Trophoblast cell (in vitro differentiated cells and primary cell): ENCODE measurements at regions not wholly inside any gene's neighbourhood (a gene's known extent, or its start where the extent isn't known, plus 50 kb on each side); places are given as distances from the start of the nearest gene placed in this dataset.
"Not testable (repeated sequence)": the region's sequence is repeated elsewhere in the genome, so short reads cannot be mapped to it uniquely, and the experiment has no call there.

ENCODE experiments used
- DNase-seq, 2 donors: peaks; one replicate each; pipeline ENCODE4 v3.0.0-alpha.2; 2016
- H2AFZ ChIP-seq: 2 replicates; pipeline ENCODE4 v1.6.1; 2013; ENCODE audit warnings: low read length, moderate library complexity, mild to moderate bottlenecking; ENCODE audit not compliant: insufficient read depth, poor library complexity
- H2AK5ac ChIP-seq: 2 replicates; pipeline ENCODE4 v1.6.1; 2013; ENCODE audit warnings: mild to moderate bottlenecking, low read length
- H2BK120ac ChIP-seq: 2 replicates; pipeline ENCODE4 v1.6.1; 2013; ENCODE audit warnings: low read length, mild to moderate bottlenecking, moderate library complexity; ENCODE audit not compliant: insufficient read depth, poor library complexity
- H2BK12ac ChIP-seq: 2 replicates; pipeline ENCODE4 v1.6.1; 2013; ENCODE audit warnings: mild to moderate bottlenecking, low read length, moderate library complexity
- H2BK5ac ChIP-seq: 2 replicates; pipeline ENCODE4 v1.6.1; 2013; ENCODE audit warnings: low read length, low read depth, moderate library complexity, mild to moderate bottlenecking; ENCODE audit not compliant: poor library complexity
- H3K14ac ChIP-seq: 2 replicates; pipeline ENCODE4 v1.6.1; 2013; ENCODE audit warnings: mild to moderate bottlenecking, low read length
- H3K18ac ChIP-seq: 2 replicates; pipeline ENCODE4 v1.6.1; 2013; ENCODE audit warnings: mild to moderate bottlenecking, low read length
- H3K23ac ChIP-seq: 2 replicates; pipeline ENCODE4 v1.6.1; 2013; ENCODE audit warnings: low read length
- H3K27ac ChIP-seq: 2 replicates; pipeline ENCODE4 v1.5.1; 2013; ENCODE audit warnings: low read depth, mild to moderate bottlenecking, inconsistent platforms, low read length, moderate library complexity
- H3K27me3 ChIP-seq: 2 replicates; pipeline ENCODE4 v1.6.1; 2013; ENCODE audit warnings: inconsistent platforms, mild to moderate bottlenecking, low read length, moderate library complexity; ENCODE audit not compliant: insufficient read depth
- H3K36me3 ChIP-seq, 2 experiments: 1 replicate in 1 of 2; 2 replicates in 1 of 2; pipeline ENCODE4 v1.6.1; 2013; ENCODE audit warnings: low read length in 2 of 2, mild to moderate bottlenecking in 2 of 2, moderate library complexity in 1 of 2; ENCODE audit not compliant: insufficient read depth in 2 of 2, control insufficient read depth in 1 of 2
- H3K4ac ChIP-seq: 2 replicates; pipeline ENCODE4 v1.6.1; 2013; ENCODE audit warnings: low read depth, mild to moderate bottlenecking, low read length, moderate library complexity
- H3K4me1 ChIP-seq, 2 experiments: 1 replicate in 1 of 2; 2 replicates in 1 of 2; pipeline ENCODE4 v1.6.1; 2013; ENCODE audit warnings: low read length in 2 of 2, mild to moderate bottlenecking in 2 of 2, moderate library complexity in 1 of 2; ENCODE audit not compliant: insufficient read depth in 2 of 2, control insufficient read depth in 1 of 2
- H3K4me2 ChIP-seq: 2 replicates; pipeline ENCODE4 v1.6.1; 2013; ENCODE audit warnings: inconsistent platforms, mild to moderate bottlenecking, low read length, moderate library complexity
- H3K4me3 ChIP-seq: 2 replicates; pipeline ENCODE4 v1.5.1; 2013; ENCODE audit warnings: mild to moderate bottlenecking, low read depth, low read length, inconsistent platforms
- H3K79me1 ChIP-seq: one replicate; pipeline ENCODE4 v1.6.1; 2013; ENCODE audit warnings: low read length
- H3K79me2 ChIP-seq: 2 replicates; pipeline ENCODE4 v1.6.1; 2013; ENCODE audit warnings: low read length, mild to moderate bottlenecking; ENCODE audit not compliant: control insufficient read depth, insufficient read depth, poor library complexity
- H3K9ac ChIP-seq: 2 replicates; pipeline ENCODE4 v1.6.1; 2013; ENCODE audit warnings: mild to moderate bottlenecking, low read length
- H3K9me3 ChIP-seq: 2 replicates; pipeline ENCODE4 v1.6.1; 2013; ENCODE audit warnings: low read depth, mild to moderate bottlenecking, control low read depth, inconsistent platforms, low read length; ENCODE audit not compliant: insufficient read depth
- H4K12ac ChIP-seq: 2 replicates; pipeline ENCODE4 v1.6.1; 2013; ENCODE audit warnings: low read depth, mild to moderate bottlenecking, low read length, moderate library complexity
- H4K8ac ChIP-seq: 2 replicates; pipeline ENCODE4 v1.6.1; 2013; ENCODE audit warnings: low read depth, mild to moderate bottlenecking, low read length, moderate library complexity
- H4K91ac ChIP-seq: one replicate; pipeline ENCODE4 v1.6.1; 2013; ENCODE audit warnings: low read depth, mild to moderate bottlenecking, low read length, moderate library complexity
- WGBS: extraction: QIAGEN DNeasy Blood & Tissue Kit; methylation state at CpG from one replicate; pipeline ENCODE4 v1.1.7; 2013; ENCODE audit warnings: missing lambda C conversion rate; ENCODE audit not compliant: insufficient read length, insufficient coverage; ENCODE audit errors: extremely low coverage; 5-methylcytosine and 5-hydroxymethylcytosine counted together

DNA sequence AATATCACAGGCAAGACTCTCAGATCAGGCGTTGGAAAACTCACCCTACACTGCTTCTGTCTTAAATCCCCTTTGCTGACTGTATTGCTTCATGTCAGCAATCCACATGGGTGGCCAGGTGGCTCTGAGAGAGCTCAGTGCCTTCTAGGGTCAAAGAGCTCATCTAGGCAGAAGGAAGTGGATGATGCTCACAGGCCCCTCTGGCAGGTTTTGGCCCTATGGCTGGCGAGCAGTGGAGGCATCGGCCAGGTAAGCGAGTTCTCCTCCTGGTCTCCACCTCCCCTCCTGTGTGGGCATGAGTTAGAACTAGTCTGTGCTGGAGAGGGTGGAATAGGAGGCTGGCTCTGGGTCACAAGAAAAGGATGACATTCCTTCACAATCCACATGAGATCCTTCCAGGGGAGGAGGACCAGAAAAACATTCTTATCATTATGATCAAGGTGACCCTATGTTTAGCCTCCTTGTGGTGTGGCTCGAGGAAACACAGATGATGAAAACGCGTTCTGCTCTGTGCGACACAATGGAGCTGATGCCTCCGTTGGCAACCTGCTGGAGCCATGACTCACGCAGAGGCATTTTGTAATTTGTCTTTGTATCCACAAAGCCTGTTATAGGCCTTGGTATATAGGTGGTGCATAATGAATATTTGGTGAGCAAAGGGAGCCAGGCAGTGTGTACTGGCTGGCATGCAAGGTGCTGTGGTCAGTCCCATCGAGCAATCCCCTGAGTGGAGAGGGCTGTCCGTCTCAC, 264.6 kb upstream of the RAB4A start:
- Histone ChIP-seq H3K23ac (no peak overlapping the region), H2BK120ac (peak overlapping the region; percentile 96), H3K9ac (no peak overlapping the region), H2AFZ (no peak overlapping the region), H3K4me1 (peaks cover 27 to 39% of the 10 kb centered on the region in 2 experiments), H3K79me1 (peaks cover 45% of the 10 kb centered on the region), H3K4me2 (no peak overlapping the region), H3K27ac (peak overlapping the region; percentile 60), H4K8ac (peak overlapping the region; percentile 72), H3K14ac (peak overlapping the region; percentile 45), H3K4me3 (no peak overlapping the region), H3K18ac (no peak overlapping the region), H4K12ac (no peak overlapping the region), H3K9me3 (no peaks in the 10 kb centered on the region), H2BK5ac (peak overlapping the region; percentile 58), H2AK5ac (peak overlapping the region; percentile 40), H3K4ac (peak overlapping the region; percentile 54), H3K79me2 (peaks cover 4% of the 10 kb centered on the region), H3K27me3 (no peaks in the 10 kb centered on the region), H2BK12ac (peak overlapping the region; percentile 61), H4K91ac (peak overlapping the region; percentile 96), H3K36me3 (no peaks in the 10 kb centered on the region)
- peak; percentile 68 to 86 for DNase-seq
- no CpG with 5 or more reads among the region's 12 CpGs for WGBS

DNA sequence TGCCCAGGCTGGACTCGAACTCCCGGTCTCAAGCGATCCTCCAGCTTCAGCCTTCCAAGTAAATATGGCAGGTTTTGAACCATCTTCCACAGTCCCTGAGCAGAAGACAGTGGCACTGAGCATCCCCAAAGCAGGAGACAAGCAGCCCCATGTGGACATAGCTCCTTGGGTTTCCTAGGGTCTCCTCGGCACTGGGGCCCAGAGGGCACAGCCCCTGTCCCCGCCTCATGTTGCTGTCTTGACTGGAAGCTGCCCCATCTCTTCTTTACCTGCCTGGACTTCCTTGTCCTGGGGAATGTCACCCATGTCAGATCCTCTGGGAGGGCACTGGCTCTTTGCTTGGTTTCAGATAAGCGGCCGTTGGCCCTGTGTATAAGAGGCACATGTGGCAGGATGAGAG, 263.7 kb upstream of the RAB4A start:
- no peaks in the 10 kb centered on the region for H3K9me3 ChIP-seq
- H3K27ac ChIP-seq = peak overlapping the region; percentile 60
- peak overlapping the region; percentile 96 for H2BK120ac ChIP-seq
- no peaks in the 10 kb centered on the region for H3K36me3 ChIP-seq
- peak overlapping the region; percentile 92 for H3K14ac ChIP-seq
- H3K23ac ChIP-seq = no peak overlapping the region
- H3K4me1 ChIP-seq = peaks cover 27 to 39% of the 10 kb centered on the region in 2 experiments
- peak overlapping the region; percentile 96 for H4K91ac ChIP-seq
- no peak overlapping the region for H2AFZ ChIP-seq
- peak overlapping the region; percentile 95 for H2BK12ac ChIP-seq
- peaks cover 4% of the 10 kb centered on the region for H3K79me2 ChIP-seq
- H2BK5ac ChIP-seq = peak overlapping the region; percentile 86
- no peaks in the 10 kb centered on the region for H3K27me3 ChIP-seq
- peaks cover 48% of the 10 kb centered on the region for H3K79me1 ChIP-seq
- H3K4me3 ChIP-seq = no peak overlapping the region
- H3K4ac ChIP-seq = peak overlapping the region; percentile 71
- H4K8ac ChIP-seq = peak overlapping the region; percentile 85
- no peak overlapping the region for H3K4me2 ChIP-seq
- no peak for DNase-seq
- H4K12ac ChIP-seq = peak overlapping the region; percentile 28
- H3K18ac ChIP-seq = peak overlapping the region; percentile 48
- H2AK5ac ChIP-seq = peak overlapping the region; percentile 86
- no CpG with 5 or more reads among the region's 7 CpGs for WGBS
- no peak overlapping the region for H3K9ac ChIP-seq

GRCh38 chr1:229007701-229008100, 263.2 kb upstream of the RAB4A start:
- peak overlapping the region; percentile 96 for H2BK120ac ChIP-seq
- H3K36me3 ChIP-seq = no peaks in the 10 kb centered on the region
- DNase-seq = peak; percentile 96 to 99
- H2BK5ac ChIP-seq = peak overlapping the region; percentile 86
- H3K27ac ChIP-seq = peak overlapping the region; percentile 66
- peak overlapping the region; percentile 96 for H4K91ac ChIP-seq
- peaks cover 46% of the 10 kb centered on the region for H3K79me1 ChIP-seq
- H3K9ac ChIP-seq = no peak overlapping the region
- no peak overlapping the region for H3K4me2 ChIP-seq
- H3K23ac ChIP-seq = no peak overlapping the region
- H3K9me3 ChIP-seq = no peaks in the 10 kb centered on the region
- no peak overlapping the region for H2AFZ ChIP-seq
- no peak overlapping the region for H4K8ac ChIP-seq
- H2BK12ac ChIP-seq = peak overlapping the region; percentile 95
- H3K18ac ChIP-seq = no peak overlapping the region
- no peak overlapping the region for H3K4me3 ChIP-seq
- peak overlapping the region; percentile 92 for H3K14ac ChIP-seq
- H2AK5ac ChIP-seq = no peak overlapping the region
- H3K79me2 ChIP-seq = peaks cover 4% of the 10 kb centered on the region
- H3K4ac ChIP-seq = no peak overlapping the region
- H3K4me1 ChIP-seq = peaks cover 25 to 37% of the 10 kb centered on the region in 2 experiments
- no peaks in the 10 kb centered on the region for H3K27me3 ChIP-seq
- no CpG with 5 or more reads among the region's 9 CpGs for whole genome bisulfite sequencing
- H4K12ac ChIP-seq = no peak overlapping the region

DNA sequence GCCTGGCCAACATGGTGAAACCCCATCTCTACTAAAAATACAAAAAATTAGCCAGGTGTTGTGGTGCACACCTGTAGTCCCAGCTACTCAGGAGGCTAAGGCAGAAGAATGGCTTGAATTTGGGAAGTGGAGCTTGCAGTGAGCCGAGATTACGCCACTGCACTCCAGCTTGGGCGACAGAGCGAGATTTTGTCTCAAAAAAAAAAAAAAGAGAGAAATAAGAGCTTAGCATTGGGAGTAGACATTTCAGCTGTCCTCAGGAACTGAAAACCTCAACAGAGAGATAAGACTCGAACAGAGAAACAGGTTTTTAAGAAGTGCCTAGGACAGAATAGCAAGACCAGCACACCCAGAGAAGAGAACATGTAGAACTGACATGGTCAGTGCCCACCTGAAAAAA, 262.6 kb upstream of the RAB4A start:
- peak overlapping the region; percentile 66 for H3K27ac ChIP-seq
- peak overlapping the region; percentile 65 for H2BK12ac ChIP-seq
- DNase-seq = peak in 1 of 2 donors; percentile 44
- not testable (repeated sequence) for H3K79me2 ChIP-seq, H2AFZ ChIP-seq, H3K9ac ChIP-seq, H3K36me3 ChIP-seq, H3K27me3 ChIP-seq, H2BK120ac ChIP-seq, H2AK5ac ChIP-seq, H4K12ac ChIP-seq, H3K18ac ChIP-seq, H4K8ac ChIP-seq, H3K23ac ChIP-seq, H3K9me3 ChIP-seq, H3K4me2 ChIP-seq, H3K4ac ChIP-seq, H3K4me3 ChIP-seq
- H4K91ac ChIP-seq = peak overlapping the region; percentile 57
- peaks cover 24 to 33% of the 10 kb centered on the region in 2 experiments for H3K4me1 ChIP-seq
- no CpG with 5 or more reads among the region's 5 CpGs for WGBS
- peak overlapping the region; percentile 42 for H3K14ac ChIP-seq
- H3K79me1 ChIP-seq = peaks cover 41% of the 10 kb centered on the region
- peak overlapping the region; percentile 47 for H2BK5ac ChIP-seq
